Heart left ventricle (tissue), 16 donors: ENCODE measurements at regions not wholly inside any gene's neighbourhood (a gene's known extent, or its start where the extent isn't known, plus 50 kb on each side); places are given as distances from the start of the nearest gene placed in this dataset.

Experiments used
- ATAC-seq, 4 donors: fragments of 200-7000 bp; cut with Tn5 transposase; one replicate each; pipeline ENCODE4 v1.9.1; 2020 to 2022; ENCODE audit warnings: moderate library complexity in 4 of 4, mild to moderate bottlenecking in 3 of 4, moderate number of reproducible peaks in 1 of 4
- DNase-seq, 5 donors: peaks; one replicate each; pipeline ENCODE4 v3.0.0-alpha.2; 2020
- H3K27ac ChIP-seq, 12 donors: fragments of 200-600 bp; sonication (generic) in 4 of 12; one replicate each; pipeline versions ENCODE4 v1.5.0 to v1.8.0; 2016 to 2022; ENCODE audit warnings: mild to moderate bottlenecking in 2 of 12
- H3K27me3 ChIP-seq, 9 donors: fragments of 200-600 bp; sonication (generic) in 2 of 9; one replicate each; pipeline versions ENCODE4 v1.5.1 to v1.8.0; 2016 to 2022; ENCODE audit warnings: mild to moderate bottlenecking in 3 of 9
- H3K36me3 ChIP-seq, 9 donors: fragments of 200-600 bp; sonication (generic) in 2 of 9; one replicate each; pipeline versions ENCODE4 v1.5.0 to v1.8.0; 2018 to 2022; ENCODE audit warnings: mild to moderate bottlenecking in 2 of 9
- H3K4me1 ChIP-seq, 12 donors: fragments of 200-600 bp; sonication (generic) in 4 of 12; one replicate each; pipeline versions ENCODE4 v1.5.0 to v1.8.0; 2016 to 2022; ENCODE audit warnings: mild to moderate bottlenecking in 3 of 12
- H3K4me3 ChIP-seq, 12 donors: fragments of 200-600 bp; sonication (generic) in 4 of 12; one replicate each; pipeline versions ENCODE4 v1.5.0 to v1.8.0; 2017 to 2022; ENCODE audit warnings: mild to moderate bottlenecking in 9 of 12, moderate library complexity in 4 of 12
- H3K9me3 ChIP-seq, 12 donors: fragments of 200-600 bp; sonication (generic) in 4 of 12; one replicate each; pipeline versions ENCODE4 v1.5.0 to v1.8.0; 2016 to 2022; ENCODE audit warnings: mild to moderate bottlenecking in 1 of 12
- POLR2A ChIP-seq, 2 donors: fragments of 450-650 bp; IDR thresholded peaks; one replicate each; pipeline ENCODE4 v1.6.1; 2017; ENCODE audit warnings: antibody characterized with exemption in 2 of 2, mild to moderate bottlenecking in 2 of 2, moderate library complexity in 2 of 2
- WGBS, 4 donors: extraction: QIAGEN DNeasy Blood & Tissue Kit in 2 of 4; methylation state at CpG; one replicate each; pipeline versions ENCODE4 v1.1.5 to v1.1.7; 2013 to 2018; 5-methylcytosine and 5-hydroxymethylcytosine counted together
- intact Hi-C, 10 donors: fragments of 100-400 bp; cut with DNase I; formaldehyde crosslinking; loops; one replicate each; pipeline versions ENCODE4 v1.11.1 to v1.14.2; 2022
- TF ChIP-seq, protein P1 (sequence below), 12 donors: fragments of 200-600 bp; sonication (generic) in 4 of 12; IDR thresholded peaks; one replicate each; pipeline versions ENCODE4 v1.5.0 to v1.8.0; 2018 to 2022; ENCODE audit warnings: antibody characterized with exemption in 12 of 12, mild to moderate bottlenecking in 5 of 12
- donor health status: ischemic (EF 13 %, LVEDD 7.1; RV severe dilation, severe dysfunction).
- donor health status: healthy with polysubstance abuse.
- donor health status: DM: no; HTN: yes; CAD: no.
- donor health status: DM: no; HTN: no; CAD: no.
- donor health status: ischemic (EF 25% LVEDD 6.9; RV normal size, moderate dysfunction).
- donor health status: ischemic (EF 25% LVEDD 5.7; RV mildly dilated, moderate dysfunction).
- donor health status: healthy.
- donor health status: DM: yes; HTN: yes; CAD: no.
- donor health status: ischemic (EF 35%, LVEDD 5.7; RV mildly dilated, moderate dysfunction).
- donor health status: nonischemic (EF 11% LVEDD 7.7; RV severe dilation, severe dysfunction).
- donor health status: DM: yes; HTN: yes; CAD: no.
- donor health status: PGD.
- donor health status: ischemic (EF 29% LVEDD 5.4; RV normal size, mild dysfunction).
- donor health status: nonischemic (EF 23%, LVEDD 6.1; RV moderate dilation, normal function).

DNA sequence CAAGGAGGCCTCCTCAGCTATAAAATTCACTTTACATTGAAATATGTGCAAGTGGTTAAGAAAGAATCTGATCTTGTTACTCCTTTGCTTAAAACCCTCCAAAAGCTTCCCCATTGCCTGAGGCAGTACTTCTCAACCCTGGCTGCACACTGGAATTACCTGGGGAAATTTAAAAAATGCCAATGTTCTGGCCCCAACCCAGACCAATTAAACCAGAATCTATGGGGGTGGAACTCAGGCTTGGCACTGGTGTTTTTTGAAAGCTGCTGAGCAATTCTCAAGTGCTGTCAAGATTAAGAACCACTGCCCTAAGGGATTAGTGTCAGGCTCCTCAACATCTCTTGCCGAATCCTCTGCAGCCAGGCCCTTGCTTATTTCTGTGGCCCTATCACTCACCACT, 269.6 kb downstream of the ELAVL2 start:
- H3K27me3 ChIP-seq: no peaks in the 10 kb centered on the region
- DNase-seq (no peak), ATAC-seq (no peak)
- intact Hi-C loops: loop anchor here in 1 of 10 donors (10.0 kb wide), 1 partner anchor 58 kb away; no protein-coding TSS in a partner anchor
- no peak overlapping the region for H3K27ac ChIP-seq
- 65 to 76% (median 72%) methylated on average over 1 of the region's 1 CpG for WGBS, 4 donors
- peaks cover 0 to 7% (median 0%) of the 10 kb centered on the region in 12 donors for H3K9me3 ChIP-seq
- H3K4me3 ChIP-seq: no peak overlapping the region
- no peaks in the 10 kb centered on the region for H3K4me1 ChIP-seq
- H3K36me3 ChIP-seq: no peaks in the 10 kb centered on the region
- TF ChIP-seq, protein P1, sequence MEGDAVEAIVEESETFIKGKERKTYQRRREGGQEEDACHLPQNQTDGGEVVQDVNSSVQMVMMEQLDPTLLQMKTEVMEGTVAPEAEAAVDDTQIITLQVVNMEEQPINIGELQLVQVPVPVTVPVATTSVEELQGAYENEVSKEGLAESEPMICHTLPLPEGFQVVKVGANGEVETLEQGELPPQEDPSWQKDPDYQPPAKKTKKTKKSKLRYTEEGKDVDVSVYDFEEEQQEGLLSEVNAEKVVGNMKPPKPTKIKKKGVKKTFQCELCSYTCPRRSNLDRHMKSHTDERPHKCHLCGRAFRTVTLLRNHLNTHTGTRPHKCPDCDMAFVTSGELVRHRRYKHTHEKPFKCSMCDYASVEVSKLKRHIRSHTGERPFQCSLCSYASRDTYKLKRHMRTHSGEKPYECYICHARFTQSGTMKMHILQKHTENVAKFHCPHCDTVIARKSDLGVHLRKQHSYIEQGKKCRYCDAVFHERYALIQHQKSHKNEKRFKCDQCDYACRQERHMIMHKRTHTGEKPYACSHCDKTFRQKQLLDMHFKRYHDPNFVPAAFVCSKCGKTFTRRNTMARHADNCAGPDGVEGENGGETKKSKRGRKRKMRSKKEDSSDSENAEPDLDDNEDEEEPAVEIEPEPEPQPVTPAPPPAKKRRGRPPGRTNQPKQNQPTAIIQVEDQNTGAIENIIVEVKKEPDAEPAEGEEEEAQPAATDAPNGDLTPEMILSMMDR (IDR thresholded peaks at IDR 0.05): no peak
- TF ChIP-seq POLR2A (IDR thresholded peaks at IDR 0.05): no peak

DNA sequence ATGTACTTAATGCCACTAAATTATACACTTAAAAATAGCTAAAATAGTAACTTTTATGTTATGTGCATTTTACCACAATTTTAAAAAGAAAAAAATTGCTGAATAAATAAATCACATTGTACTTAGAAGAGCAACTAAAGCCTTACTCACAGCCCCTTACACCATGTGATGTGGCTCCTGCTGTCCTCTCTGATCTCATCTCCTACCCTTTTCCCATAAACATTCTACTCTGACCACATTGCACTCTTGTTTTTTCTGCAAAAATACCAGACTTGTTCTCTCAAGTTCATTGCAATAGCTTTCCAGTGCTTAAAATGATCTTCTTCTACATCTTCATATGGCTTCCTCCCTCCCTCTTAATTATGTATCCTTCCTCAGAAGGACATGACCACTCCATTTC, 268.4 kb downstream of the ELAVL2 start:
- intact Hi-C loops: loop anchor here in 1 of 10 donors (10.0 kb wide), 1 partner anchor 57 kb away; no protein-coding TSS in a partner anchor

DNA sequence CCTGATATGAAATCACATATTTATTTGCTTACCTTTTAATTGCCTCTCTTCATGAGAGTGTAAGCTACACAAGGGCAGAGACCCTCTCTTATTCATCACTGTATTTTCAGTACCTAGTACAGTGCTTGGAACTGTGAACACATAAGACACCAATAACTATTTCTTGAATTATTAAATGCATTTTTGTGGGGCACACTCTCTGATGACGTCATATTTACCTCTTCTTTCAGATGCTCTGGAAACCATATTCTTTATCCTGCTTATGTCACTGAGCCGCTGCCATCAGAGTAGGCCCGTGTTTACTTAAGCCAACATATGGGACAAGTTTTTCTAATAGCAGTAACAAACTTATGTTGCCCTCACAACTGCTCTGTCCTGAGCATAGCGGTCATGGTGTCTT, 266.5 kb downstream of the ELAVL2 start:
- H3K4me3 ChIP-seq: no peak overlapping the region
- no peak overlapping the region for H3K27ac ChIP-seq
- H3K4me1 ChIP-seq: no peaks in the 10 kb centered on the region
- no peak for ATAC-seq
- no peaks in the 10 kb centered on the region for H3K27me3 ChIP-seq
- H3K9me3 ChIP-seq: peaks cover 0 to 7% (median 0%) of the 10 kb centered on the region in 12 donors
- no peak for DNase-seq
- no peak for TF ChIP-seq POLR2A (IDR thresholded peaks at IDR 0.05)
- TF ChIP-seq, protein P1 (IDR thresholded peaks at IDR 0.05): no peak
- no peaks in the 10 kb centered on the region for H3K36me3 ChIP-seq
- WGBS, 4 donors: 90 to 92% (median 91%) methylated on average over 4 of the region's 4 CpGs
- intact Hi-C loops: loop anchor here in 1 of 10 donors (10.0 kb wide), 1 partner anchor 55 kb away; no protein-coding TSS in a partner anchor

More for the DNA sequence above, 268.4 kb downstream of the ELAVL2 start:
- TF ChIP-seq, protein P1 (IDR thresholded peaks at IDR 0.05): no peak
- TF ChIP-seq POLR2A (IDR thresholded peaks at IDR 0.05): no peak
- H3K36me3 ChIP-seq: no peaks in the 10 kb centered on the region
- no peaks in the 10 kb centered on the region for H3K27me3 ChIP-seq
- no peaks in the 10 kb centered on the region for H3K4me1 ChIP-seq
- no peak overlapping the region for H3K27ac ChIP-seq
- H3K9me3 ChIP-seq: peaks cover 0 to 7% (median 0%) of the 10 kb centered on the region in 12 donors
- ATAC-seq (no peak), DNase-seq (no peak)
- no peak overlapping the region for H3K4me3 ChIP-seq

DNA sequence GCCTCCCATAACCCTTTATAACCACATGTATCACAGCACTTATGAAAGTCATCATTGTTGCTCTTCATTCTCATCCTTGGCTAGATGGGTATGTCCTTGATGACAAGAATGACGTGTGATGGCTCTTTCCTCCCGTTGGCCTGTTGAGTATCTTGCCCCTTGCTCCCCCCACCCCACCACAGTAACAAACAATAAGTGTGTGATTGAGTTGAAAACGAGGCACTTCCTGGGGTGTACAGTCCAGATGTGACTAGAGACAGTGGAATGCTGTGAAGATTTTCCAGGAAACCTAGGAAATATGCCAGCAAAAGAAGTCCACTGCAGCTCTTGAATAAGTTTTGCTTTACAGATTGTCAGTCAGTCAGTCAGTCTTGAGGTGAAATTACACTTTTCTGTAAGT, 262.5 kb downstream of the ELAVL2 start:
- Histone ChIP-seq H3K27ac (no peak overlapping the region), H3K36me3 (no peaks in the 10 kb centered on the region), H3K9me3 (peaks cover 0 to 5% (median 0%) of the 10 kb centered on the region in 12 donors), H3K4me3 (no peak overlapping the region), H3K4me1 (peaks cover 0 to 5% (median 0%) of the 10 kb centered on the region in 12 donors), H3K27me3 (no peaks in the 10 kb centered on the region)
- no peak for TF ChIP-seq POLR2A (IDR thresholded peaks at IDR 0.05)
- TF ChIP-seq, protein P1 (IDR thresholded peaks at IDR 0.05): no peak
- ATAC-seq (no peak), DNase-seq (no peak)
- 28 to 52% (median 41%) methylated on average over 3 of the region's 3 CpGs for WGBS, 4 donors
- intact Hi-C loops: no loop called here
